HS-5 (cell line): ENCODE measurements at regions not wholly inside any gene's neighbourhood (a gene's known extent, or its start where the extent isn't known, plus 50 kb on each side); places are given as distances from the start of the nearest gene placed in this dataset.
"Not testable (repeated sequence)": the region's sequence is repeated elsewhere in the genome, so short reads cannot be mapped to it uniquely, and the experiment has no call there.

Experiments
- DNase-seq: peaks from one replicate; pipeline ENCODE4 v3.0.0-alpha.2; 2012; ENCODE audit warnings: low read depth

- no peak for DNase-seq
Observed at GRCh38 chr4:71211748-71212147, 127.1 kb upstream of the SLC4A4 start.

DNA sequence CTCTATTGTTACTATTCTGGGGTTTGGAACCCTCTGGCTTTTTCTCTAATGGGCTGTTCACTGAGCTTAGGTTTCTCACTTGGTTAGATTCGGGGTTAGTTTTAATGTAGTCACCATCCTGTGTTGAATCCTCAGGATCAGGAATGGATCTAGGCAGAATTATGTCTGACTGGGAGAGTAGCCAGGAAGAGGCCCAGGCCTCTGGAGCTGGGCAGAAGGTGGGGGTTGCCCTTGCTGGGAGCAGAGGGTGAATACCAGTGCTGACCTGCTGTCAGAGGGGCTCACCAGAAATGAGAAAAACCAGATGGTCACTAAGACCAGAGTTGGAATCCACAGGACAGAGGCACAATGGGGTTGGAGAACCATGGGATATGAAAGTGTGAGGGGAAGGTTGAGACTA, 126.6 kb upstream of the SLC4A4 start:
- no peak for DNase-seq

DNA sequence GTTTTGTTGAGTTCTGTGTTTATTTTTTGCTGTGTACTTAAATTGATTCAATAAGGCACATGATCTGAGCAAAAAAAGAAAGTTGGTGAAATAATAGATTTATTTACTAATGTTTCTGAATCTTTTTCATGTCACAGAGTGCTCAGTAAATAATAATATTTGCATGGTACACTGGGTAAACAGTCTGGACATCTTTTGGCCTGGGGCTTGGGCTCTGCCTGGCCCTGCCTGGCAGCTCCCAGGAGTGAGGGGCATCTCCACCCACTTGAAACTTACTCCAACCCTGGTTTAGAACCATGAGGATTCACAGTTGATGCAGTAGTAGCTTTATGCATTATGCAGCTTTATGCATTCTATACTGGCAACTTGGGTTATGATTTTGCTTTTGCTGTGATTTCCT, 124.2 kb upstream of the SLC4A4 start:
- DNase-seq, result no peak

DNA sequence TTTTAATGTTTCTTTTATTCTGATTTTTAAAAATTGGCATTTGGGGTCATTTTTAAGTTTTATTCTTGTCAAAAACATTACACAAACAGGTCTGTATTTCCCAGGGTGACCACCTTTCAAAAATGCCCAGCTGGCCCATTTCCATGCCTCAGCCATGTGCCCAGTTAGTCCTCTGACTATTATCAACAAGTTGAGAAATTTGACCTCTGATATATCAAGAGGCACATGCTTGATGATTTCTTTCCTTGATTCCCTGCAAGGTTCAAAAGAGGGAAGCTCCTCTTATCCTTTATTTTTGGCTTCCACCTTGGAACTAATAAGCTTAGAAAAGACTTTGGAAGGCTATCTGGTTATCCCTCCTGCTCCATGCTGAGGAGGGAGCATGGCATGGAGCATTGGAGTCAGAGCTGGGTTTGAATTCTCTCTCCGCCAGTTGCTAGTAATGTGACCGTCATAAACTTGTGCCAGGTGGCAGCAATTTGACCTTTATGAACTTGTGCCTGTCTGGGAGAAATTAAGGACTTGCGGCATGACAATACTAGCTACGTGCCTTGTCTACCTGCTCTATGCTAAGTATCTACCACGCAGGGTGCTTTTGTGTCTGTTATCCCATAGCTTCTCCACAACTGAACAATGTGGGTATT, 122.4 kb upstream of the SLC4A4 start:
- no peak for DNase-seq

DNA sequence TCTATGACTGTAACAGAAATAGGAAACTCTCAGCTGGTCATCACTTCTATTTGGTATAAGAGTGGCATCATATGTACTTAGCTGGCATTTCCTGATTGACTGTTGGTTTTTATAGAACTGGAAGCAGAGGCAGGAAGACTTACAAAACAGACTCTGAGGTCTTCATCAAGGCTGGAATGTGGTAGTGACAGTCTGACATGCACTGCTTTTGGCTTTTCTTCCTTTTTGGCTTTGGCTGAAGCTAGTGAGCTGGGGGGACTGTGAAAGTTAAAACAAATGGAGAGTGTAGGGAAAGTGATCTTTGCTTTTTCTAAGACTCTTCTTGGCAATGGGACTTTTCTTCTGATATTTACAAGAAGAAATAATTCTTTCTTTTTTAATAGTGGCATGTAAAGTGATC, 121.1 kb upstream of the SLC4A4 start:
- no peak for DNase-seq

DNA sequence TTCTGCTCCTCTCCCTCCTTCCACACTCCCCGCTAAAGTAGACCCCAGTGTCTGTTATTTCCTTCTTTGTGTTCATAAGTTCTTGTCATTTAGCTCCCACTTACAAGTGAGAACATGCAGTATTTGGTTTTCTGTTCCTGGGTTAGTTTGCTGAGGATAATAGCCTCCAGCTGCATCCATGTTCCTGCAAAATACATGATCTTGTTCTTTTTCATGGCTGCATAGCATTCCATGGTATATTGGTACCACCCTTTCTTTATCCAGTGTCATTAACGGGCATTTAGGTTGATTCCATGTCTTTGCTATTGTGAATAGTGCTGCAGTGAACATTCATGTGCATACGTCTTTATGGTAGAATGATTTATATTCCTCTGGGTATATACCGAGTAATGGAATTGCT, 118.0 kb upstream of the SLC4A4 start:
- DNase-seq, result not testable (repeated sequence)

DNA sequence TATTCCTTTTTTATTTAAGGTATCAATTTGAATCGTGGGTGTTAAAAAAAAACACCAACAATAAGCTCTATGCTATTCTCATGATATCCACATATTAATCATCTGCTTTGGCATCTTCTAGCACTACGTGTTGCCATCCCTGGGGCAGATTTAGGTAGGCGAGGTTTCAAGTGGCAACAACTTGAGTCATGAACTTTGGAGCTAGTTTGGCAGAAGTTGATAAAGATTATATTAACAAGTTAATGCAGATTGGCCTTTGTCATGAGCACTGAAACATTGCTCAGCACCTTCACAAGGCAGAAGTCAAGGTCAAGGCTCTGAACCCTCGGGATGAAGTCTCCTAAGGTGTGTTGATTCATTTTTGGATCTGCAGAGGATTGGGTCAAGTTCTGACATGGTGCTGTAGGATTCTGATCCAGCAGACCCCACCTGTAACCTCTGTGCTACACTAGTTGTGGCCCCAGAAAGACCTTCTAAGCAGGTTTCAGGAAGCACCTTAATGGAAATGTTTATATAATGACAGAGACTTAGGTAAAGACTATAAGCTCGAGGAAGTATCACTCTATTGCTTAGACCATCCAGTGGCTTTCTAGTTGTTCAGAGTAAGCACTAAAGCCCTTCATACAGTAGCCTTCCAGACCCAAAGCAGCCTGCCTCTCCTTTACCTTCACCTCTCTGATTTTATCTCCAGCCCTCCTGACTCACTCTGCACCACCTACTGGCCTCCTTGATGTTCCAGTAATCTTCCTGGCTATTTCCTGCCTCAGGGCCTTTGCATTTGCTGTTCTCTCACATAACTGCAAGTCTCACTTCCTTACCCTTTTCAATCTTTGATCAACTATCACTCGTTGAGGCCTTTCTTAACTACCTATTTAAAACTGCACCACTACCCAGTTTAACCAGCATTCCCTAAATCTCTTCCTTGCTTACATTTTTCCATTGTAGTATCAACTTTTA, 117.0 kb upstream of the SLC4A4 start:
- DNase-seq, result no peak

DNA sequence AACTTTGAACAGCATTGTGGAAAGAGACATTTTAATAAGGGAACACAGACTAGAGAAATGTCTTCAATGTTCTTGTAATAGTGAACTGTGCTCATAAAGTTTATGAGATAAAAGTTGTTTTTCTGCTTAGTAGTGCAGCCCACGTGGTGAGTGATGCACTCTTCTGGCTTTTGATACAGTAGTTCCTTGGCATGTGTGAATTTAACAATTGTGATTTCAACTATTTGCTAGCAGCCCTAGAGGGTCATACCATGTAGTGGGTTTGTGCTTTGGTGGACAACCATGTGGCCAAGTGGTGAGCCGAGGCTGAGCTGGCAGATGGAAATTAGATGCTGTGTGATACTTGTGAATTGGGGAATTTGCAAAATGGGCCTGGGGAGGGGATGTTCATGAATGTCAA, 116.2 kb upstream of the SLC4A4 start:
- DNase-seq, result no peak

- DNase-seq, result no peak
Observed at GRCh38 chr4:71229477-71230270, 109.1 kb upstream of the SLC4A4 start.

DNA sequence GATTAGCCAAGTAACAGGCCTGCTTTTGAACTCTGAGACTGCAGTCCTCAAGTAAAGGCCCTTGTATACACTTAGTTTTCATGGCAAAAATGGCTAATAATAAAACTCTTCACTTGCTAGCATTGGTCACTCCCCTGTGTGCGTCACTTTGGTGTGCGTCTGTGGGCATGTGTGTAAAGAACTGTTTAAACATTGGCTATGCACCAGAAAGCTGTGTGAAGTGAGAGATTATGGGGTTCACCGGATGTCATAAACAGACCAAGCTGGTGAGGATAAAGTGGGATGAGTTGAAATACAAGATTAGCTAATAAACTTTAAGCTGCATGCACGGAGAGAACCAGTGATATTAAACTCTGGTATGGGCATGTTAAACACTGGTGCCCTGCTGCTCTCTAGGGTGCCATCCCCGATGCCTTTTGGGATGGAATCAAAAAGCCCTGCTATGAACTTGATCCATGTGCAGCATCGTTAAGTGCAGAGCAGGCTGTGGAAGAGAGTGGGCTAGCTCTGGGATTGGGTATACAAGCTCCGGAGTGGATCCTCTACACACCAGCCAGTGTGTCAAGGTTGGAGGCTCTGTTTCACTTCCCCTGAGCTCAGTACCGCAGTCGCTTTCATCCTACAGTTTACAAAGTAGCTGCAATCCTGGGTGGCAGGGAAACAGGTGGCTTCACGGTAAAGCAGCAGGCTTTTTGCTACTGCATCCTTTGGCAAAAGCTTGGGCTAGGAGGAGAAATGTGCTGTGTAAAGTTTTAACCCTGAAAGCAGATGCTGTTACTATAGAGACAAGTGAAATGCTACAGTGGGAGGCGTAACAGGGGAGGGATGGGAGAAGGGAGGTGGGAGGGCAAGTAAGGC, 108.3 kb upstream of the SLC4A4 start:
- DNase-seq, result no peak

GRCh38 chr4:71231129-71232055, 107.4 kb upstream of the SLC4A4 start:
- DNase-seq, result no peak

DNA sequence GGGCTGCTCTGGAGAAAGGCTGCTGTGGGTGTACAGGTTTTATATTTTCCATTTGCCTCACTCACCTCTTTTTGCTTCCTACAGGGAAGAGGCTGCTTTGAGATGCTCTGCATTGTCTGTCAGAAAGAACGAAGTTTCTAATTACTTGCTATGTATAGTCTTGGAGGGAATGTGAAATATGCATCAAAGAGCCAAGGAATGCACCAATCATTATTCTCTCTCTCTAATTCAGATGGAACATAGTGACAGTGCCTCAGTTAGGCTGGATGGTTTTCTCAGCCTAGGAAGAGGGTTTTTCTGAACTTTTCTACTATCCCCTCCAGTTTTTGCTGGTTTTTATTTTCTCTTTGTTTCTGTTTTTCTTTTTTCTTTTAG, 106.8 kb upstream of the SLC4A4 start:
- DNase-seq, result no peak

DNA sequence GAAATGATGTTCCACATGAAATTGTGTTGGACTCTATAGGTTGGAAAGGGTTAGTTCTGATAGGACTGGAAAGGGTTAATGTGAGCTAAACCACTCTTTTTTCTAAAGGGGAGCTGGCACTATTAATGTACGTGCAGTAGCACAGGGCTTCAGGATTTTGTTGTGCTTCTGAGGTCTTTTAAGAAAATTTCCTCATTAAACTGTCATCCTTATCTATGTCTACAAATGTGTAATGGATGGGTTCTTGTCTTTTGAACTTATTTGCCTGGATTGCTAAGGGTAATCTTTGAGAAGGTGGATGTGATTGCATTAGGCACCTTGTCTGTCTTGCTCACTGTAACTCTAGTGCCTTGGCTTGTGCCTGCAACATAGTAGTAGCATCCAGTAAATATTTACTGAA, 106.0 kb upstream of the SLC4A4 start:
- no peak for DNase-seq

- DNase-seq, result no peak
Observed at GRCh38 chr4:71235311-71236201, 103.3 kb upstream of the SLC4A4 start.

GRCh38 chr4:71236226-71236625, 102.6 kb upstream of the SLC4A4 start:
- no peak for DNase-seq

GRCh38 chr4:71237641-71238040, 101.2 kb upstream of the SLC4A4 start:
- DNase-seq, result no peak

DNA sequence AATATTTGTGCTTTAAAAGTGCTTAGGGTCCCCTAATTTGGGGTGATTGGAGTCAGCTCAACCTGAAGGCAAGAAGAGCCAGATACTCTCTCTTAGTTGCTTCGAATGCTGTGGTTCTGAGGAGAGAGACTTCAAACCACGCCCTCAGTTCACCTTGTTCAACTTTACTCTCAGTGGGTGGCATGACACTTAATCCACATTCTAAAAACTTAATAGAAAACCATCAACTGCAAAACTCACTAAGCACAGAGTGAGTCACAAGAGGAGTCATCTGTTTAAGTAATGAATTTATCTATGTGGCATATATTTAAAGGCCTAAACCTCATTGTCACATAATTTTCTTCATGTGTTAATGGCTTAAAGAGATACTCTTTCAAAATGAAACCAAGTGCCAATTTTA, 99.5 kb upstream of the SLC4A4 start:
- DNase-seq, result no peak

GRCh38 chr4:71240094-71240493, 98.7 kb upstream of the SLC4A4 start:
- DNase-seq, result no peak

- no peak for DNase-seq
Observed at GRCh38 chr4:71241501-71242288, 97.1 kb upstream of the SLC4A4 start.
